Ramos (cell line): ENCODE measurements at regions not wholly inside any gene's neighbourhood (a gene's known extent, or its start where the extent isn't known, plus 50 kb on each side); places are given as distances from the start of the nearest gene placed in this dataset.

Experiments
- in situ Hi-C: fragments of 300-500 bp; cut with MboI; formaldehyde crosslinking; loops from one replicate; pipeline ENCODE4 v1.14.3; 2022; ENCODE audit warnings: low sequenced_read_pairs; ENCODE audit not compliant: unreplicated experiment

GRCh38 chr2:188096910-188097309 is 194.8 kb upstream of the GULP1 start:
- in situ Hi-C loops: no loop called here

GRCh38 chr2:188102881-188103280 is 188.8 kb upstream of the GULP1 start:
- in situ Hi-C loops: no loop called here

GRCh38 chr2:188114014-188114413 is 177.7 kb upstream of the GULP1 start:
- in situ Hi-C loops: no loop called here

GRCh38 chr2:188117706-188118105 is 174.0 kb upstream of the GULP1 start:
- in situ Hi-C loops: no loop called here

- in situ Hi-C loops: no loop called here
Observed at GRCh38 chr2:188118431-188118830, 173.2 kb upstream of the GULP1 start.

- in situ Hi-C loops: no loop called here
Observed at GRCh38 chr2:188119112-188119838, 172.4 kb upstream of the GULP1 start.

GRCh38 chr2:188122985-188123384 is 168.7 kb upstream of the GULP1 start:
- in situ Hi-C loops: no loop called here

- in situ Hi-C loops: no loop called here
Observed at GRCh38 chr2:188129677-188130076, 162.0 kb upstream of the GULP1 start.

- in situ Hi-C loops: no loop called here
Observed at GRCh38 chr2:188130317-188130716, 161.4 kb upstream of the GULP1 start.

GRCh38 chr2:188131281-188131680 is 160.4 kb upstream of the GULP1 start:
- in situ Hi-C loops: no loop called here

GRCh38 chr2:188132385-188132784 is 159.3 kb upstream of the GULP1 start:
- in situ Hi-C loops: no loop called here

GRCh38 chr2:188134241-188134640 is 157.4 kb upstream of the GULP1 start:
- in situ Hi-C loops: no loop called here

- in situ Hi-C loops: no loop called here
Observed at GRCh38 chr2:188138313-188138712, 153.4 kb upstream of the GULP1 start.

- in situ Hi-C loops: no loop called here
Observed at GRCh38 chr2:188142088-188142487, 149.6 kb upstream of the GULP1 start.

- in situ Hi-C loops: no loop called here
Observed at GRCh38 chr2:188142636-188143295, 148.9 kb upstream of the GULP1 start.

- in situ Hi-C loops: no loop called here
Observed at GRCh38 chr2:188145885-188146284, 145.8 kb upstream of the GULP1 start.

GRCh38 chr2:188146888-188147287 is 144.8 kb upstream of the GULP1 start:
- in situ Hi-C loops: no loop called here

- in situ Hi-C loops: no loop called here
Observed at GRCh38 chr2:188151670-188152069, 140.0 kb upstream of the GULP1 start.

GRCh38 chr2:188158337-188159100 is 133.2 kb upstream of the GULP1 start:
- in situ Hi-C loops: no loop called here

GRCh38 chr2:188159484-188159883 is 132.2 kb upstream of the GULP1 start:
- in situ Hi-C loops: no loop called here

GRCh38 chr2:188170356-188170755 is 121.3 kb upstream of the GULP1 start:
- in situ Hi-C loops: no loop called here
